Stimulated activated CD4-positive, alpha-beta T cell treated with anti-CD3 and anti-CD28 coated beads, TNF-alpha, amount 100 ng/mL, for 1 hour (primary cell): ENCODE measurements at regions not wholly inside any gene's neighbourhood (a gene's known extent, or its start where the extent isn't known, plus 50 kb on each side); places are given as distances from the start of the nearest gene placed in this dataset.

Experiments used
- DNase-seq, 3 donors: peaks; one replicate each; pipeline ENCODE4 v3.0.0-alpha.2; 2020; ENCODE audit warnings: low read depth in 3 of 3, low spot score in 1 of 3

DNA sequence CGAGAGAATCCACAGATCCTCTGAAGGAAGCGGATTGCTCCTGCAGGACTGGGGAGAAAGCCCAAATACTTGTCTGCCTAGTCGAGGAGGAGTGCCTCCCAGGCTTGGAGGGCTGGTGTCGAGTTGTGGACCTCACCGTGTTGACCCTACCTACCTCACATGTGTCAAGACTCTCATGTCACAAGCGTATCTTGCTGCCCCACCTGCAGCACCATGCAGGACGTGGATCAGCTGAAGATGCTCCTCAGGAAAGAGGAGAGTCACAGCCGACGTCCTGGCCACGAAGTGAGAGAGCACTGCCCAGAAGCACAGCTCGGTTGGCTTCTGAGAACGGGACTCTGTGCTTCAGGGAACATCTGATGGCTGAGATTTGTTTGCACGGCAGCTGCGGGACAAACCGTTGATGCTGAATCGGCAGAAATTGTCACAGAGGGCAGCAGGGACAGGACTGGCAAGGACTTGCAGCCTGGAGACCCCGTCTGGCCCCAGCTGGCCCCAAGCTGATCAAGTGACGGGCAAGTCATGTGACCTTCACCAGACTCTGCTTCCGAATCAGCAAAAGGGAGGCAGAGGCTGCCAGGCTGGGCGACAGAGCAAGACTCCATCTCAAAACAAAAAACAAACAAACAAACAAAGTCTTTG is 119.1 kb upstream of the ITGA1 start:
- DNase-seq, result no peak

GRCh38 chr5:52672459-52672858 is 115.3 kb upstream of the ITGA1 start:
- no peak for DNase-seq

DNA sequence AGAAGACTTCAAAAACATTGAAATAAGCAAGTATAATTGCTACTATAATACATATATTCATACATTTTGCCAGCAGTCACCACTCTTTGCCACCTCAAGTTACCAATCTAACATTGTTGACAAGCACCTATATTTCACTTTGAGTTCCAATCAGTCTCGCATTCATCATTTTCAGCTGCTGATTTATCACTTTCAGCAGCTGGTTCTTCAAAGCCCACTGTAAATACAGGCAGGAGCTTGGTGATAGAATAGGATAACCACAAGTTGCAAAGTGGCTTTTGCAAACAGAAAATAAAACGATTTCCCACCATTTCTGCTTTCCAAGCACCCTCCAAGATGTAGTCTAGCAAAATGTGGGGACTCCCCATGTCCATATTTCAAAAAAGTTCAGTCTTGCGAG is 114.2 kb upstream of the ITGA1 start:
- DNase-seq, result no peak

GRCh38 chr5:52674815-52675545 is 112.7 kb upstream of the ITGA1 start:
- DNase-seq, result no peak

DNA sequence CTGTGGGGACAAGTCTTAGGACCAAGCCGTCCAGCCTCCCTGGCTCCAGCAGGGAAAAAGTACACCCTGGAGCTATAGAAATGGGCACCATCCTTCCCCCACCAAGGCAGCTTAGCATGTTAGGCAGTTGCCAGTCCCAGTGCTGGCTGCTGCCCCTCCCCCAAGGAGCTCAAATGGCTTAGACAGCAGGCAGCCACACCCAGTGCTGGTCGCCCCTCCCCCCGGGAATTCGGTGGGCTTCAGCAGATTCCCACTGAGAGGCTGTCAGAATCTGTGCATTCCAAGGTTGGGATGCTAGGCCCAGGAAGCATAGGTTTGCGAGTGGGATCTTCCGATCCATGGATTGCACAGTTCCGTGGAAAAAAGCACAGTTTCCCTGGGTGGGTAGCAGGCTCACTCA is 105.2 kb upstream of the ITGA1 start:
- no peak for DNase-seq

- no peak for DNase-seq
Observed at GRCh38 chr5:52684051-52684450, 103.7 kb upstream of the ITGA1 start.

DNA sequence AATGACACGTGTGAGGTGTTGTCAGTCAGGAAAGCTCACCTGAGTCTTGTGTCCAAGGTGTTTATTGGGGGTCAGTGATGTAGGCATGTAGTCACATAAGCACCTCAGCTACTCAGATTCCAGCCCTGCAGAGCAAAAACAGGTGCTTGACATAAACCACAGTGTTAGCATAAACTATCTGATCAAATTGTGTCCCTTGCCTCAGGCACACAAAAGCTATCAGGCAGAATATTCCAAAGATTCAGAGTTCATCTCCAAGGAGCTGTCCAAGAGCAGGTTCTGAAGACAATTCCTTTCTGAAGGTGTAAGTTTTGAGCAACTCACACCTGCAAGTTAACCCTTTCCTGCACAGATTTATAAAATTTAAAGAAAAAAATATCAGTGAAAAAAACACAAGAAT is 102.2 kb upstream of the ITGA1 start:
- no peak for DNase-seq

GRCh38 chr5:52685971-52686370 is 101.7 kb upstream of the ITGA1 start:
- DNase-seq, result no peak

DNA sequence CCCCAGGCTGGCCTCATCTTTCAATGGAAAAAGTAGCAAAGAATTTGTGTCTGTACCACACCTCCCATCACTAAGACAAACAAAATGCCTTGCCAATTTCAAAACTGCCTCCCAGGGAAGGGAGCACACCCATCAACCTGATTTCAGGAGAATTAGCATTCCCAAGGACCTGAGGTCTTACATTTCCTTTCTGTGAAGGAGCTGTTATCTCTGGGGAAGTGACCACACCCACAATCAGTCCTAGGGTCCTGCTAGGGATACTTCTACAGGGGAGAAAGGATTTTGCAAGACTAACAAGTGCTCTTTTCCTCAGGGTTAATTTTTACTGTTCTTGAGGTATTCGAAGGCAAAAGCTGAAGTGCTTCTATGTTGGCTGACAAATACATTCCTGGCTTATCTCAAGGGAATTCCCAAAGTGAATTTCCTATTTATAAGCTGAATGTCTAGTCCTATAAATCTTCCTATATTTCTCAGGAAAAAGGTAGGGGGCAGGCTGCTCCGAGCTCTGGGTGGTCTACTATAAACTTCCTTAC is 97.4 kb upstream of the ITGA1 start:
- DNase-seq, result no peak

DNA sequence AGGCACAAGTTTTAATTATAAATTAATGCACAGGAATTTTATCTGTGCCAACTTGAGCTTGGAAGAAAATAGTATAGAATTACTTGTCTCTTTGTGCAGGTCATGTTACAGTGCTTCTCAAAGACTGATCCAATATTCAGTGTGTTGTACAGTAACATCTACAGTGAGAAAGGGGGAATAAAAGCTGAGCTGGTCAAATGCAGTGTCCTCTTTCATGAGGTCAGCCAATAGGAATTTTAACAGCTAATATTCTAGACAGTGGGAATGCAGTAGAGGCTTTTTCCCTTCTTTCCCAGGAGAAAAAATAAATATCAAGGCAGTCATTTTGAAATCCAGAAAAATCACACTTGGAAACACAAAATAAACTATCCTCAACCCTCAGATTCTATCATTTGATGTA is 95.7 kb upstream of the ITGA1 start:
- no peak for DNase-seq

GRCh38 chr5:52692606-52693005 is 95.1 kb upstream of the ITGA1 start:
- no peak for DNase-seq

DNA sequence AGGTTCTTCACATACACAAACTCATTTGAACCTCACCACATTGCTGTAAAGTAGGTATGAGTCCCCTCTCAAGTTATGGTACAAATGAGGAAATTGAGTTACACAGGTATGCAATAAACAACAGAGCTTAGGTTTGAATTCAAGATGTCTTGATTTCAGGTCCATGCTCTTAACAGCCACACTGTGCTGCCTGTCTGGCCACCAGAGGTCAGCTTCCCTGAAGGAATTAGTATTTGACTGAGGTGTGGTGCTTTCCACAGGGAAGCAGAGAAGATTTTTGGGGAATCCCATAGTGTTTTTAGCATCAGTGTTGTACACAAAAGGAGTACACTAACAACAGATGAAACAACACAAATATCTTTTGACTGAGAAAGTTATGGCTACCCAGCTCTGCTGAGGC is 94.4 kb upstream of the ITGA1 start:
- DNase-seq, result no peak

GRCh38 chr5:52693836-52694235 is 93.9 kb upstream of the ITGA1 start:
- no peak for DNase-seq

DNA sequence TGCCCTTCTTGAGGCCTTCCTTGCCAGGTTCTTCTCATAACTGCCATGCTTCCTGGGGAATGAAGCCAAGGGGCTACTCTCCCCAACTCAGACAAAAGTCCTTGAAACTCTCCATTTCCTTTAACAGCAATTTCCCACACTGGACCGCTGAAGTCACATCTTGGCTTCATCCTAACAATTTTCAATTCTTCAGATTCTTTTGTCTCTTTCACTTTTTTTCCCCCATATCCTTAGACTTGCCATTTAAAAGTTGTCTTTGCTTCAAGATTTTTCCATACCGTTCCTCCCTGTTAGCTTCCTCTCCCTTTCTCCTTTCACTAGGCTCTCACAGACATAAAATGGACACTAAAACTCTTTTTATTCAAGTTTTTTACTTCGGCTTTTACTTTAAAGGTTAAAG is 93.1 kb upstream of the ITGA1 start:
- DNase-seq, result no peak

DNA sequence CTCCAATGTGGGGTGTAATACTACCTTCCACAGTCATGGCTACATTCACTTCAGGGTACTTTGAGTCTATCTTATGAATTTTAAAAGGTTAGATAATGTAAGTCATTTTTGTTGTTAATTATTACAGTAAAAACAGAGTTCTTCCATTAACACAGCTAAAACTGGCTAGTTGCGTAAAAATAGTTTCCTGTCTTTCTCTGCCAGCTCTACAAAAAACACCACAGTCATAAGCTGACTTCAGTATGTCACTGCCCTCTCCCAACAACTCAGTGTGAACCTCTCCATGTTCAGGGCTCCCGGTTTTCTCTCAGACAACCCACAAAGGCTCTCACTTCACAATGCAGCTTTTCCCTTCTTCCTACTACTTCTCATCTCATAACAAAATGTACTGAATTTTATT is 84.8 kb upstream of the ITGA1 start:
- no peak for DNase-seq

DNA sequence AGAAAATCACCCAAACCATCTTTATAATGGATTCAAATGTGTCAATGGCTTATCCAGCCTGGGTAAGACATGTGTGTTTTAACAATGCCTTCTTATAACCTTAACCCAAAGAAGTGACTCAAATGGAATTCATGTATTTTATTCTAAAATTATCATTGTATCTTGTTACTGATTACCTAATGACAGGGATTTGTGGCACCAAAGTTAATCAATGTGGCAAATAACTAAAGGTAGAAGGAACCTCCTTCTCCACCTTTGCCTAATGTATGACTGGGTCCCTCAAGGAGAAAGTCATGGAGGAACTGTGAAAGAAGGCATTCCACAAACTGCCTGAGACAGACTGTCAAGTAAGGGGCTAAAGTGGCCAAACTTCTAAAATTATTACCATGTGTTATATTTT is 84.4 kb upstream of the ITGA1 start:
- DNase-seq, result no peak

DNA sequence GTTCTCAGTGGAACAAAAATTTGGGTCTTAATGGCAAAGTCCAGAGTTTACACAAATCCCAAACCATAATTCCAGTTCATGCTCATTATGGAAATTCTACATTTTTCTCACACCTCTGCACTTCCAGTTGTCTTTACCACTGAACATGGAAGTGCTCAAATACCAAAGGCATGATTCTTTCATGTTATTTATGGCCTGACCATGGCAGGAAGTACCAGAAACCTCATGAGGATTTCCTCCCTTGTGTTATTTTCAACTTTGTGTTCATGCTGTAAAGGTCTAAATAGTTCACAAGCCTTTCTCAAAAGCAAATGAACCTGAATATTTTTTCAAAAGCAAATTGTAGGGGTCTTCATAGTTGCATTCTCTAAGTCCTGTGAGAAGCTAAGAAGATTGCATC is 82.0 kb upstream of the ITGA1 start:
- DNase-seq, result no peak

- no peak for DNase-seq
Observed at GRCh38 chr5:52706775-52707174, 80.9 kb upstream of the ITGA1 start.

- DNase-seq, result no peak
Observed at GRCh38 chr5:52707616-52708015, 80.1 kb upstream of the ITGA1 start.

- no peak for DNase-seq
Observed at GRCh38 chr5:52708463-52708862, 79.3 kb upstream of the ITGA1 start.

- no peak for DNase-seq
Observed at GRCh38 chr5:52709167-52709925, 78.4 kb upstream of the ITGA1 start.

- DNase-seq, result no peak
Observed at GRCh38 chr5:52710310-52710971, 77.3 kb upstream of the ITGA1 start.
